Loucy (cell line): ENCODE measurements at regions not wholly inside any gene's neighbourhood (a gene's known extent, or its start where the extent isn't known, plus 50 kb on each side); places are given as distances from the start of the nearest gene placed in this dataset.

Source experiments
- CTCF ChIP-seq: fragments of 200-600 bp; sonication (generic); conservative IDR thresholded peaks from 2 replicates; pipeline ENCODE4 v1.5.1; 2014; ENCODE audit warnings: mild to moderate bottlenecking, antibody characterized with exemption, low read length
- EZH2phosphoT487 ChIP-seq: fragments of 200-600 bp; IDR thresholded peaks from 2 replicates; pipeline ENCODE4 v1.6.1; 2018; ENCODE audit warnings: antibody characterized with exemption, mild to moderate bottlenecking, moderate library complexity, borderline replicate concordance

GRCh38 chr12:87198181-87198580 lies 831.0 kb downstream of the C12orf50 start:
- TF ChIP-seq CTCF = no peak
- TF ChIP-seq EZH2phosphoT487 = no peak
